ENCODE measurements at regions not wholly inside any gene's neighbourhood (a gene's known extent, or its start where the extent isn't known, plus 50 kb on each side); places are given as distances from the start of the nearest gene placed in this dataset.

GRCh38 chr2:238796223-238796885, 51.5 kb upstream of the TWIST2 start:
- no peak for DNase-seq

DNA sequence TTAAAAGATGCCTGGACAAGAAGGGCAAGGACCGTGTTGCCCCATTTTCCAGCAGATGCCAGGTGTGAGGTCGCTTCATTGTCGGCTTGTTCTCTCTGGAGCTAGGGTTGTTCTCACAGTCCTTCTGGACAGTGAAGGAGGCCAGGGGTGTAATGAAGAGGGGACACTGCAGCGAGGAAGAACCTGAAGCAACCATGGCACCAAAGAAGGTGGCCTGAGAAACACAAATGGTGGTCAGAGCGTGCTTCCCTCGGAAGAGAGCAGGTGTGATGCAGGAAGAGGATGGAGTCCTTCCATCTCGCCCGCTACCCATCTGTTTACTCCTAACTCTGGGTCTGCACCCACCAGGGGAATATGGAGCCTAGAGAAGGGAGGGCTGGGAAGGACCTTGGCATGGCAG, 50.3 kb upstream of the TWIST2 start:
- DNase-seq, result no peak

Measured in NCI-H69 (cell line).